Epithelial cell of prostate (primary cell): ENCODE measurements at regions not wholly inside any gene's neighbourhood (a gene's known extent, or its start where the extent isn't known, plus 50 kb on each side); places are given as distances from the start of the nearest gene placed in this dataset.

Source experiments
- DNase-seq: peaks from one replicate; pipeline ENCODE4 v3.0.0-alpha.2; 2011; ENCODE audit warnings: low read depth, low spot score
- H3K27ac ChIP-seq: fragments of 450-650 bp; 2 replicates; pipeline ENCODE4 v1.5.1; 2017; ENCODE audit warnings: mild to moderate bottlenecking

GRCh38 chr4:52266537-52267137 lies 215.5 kb downstream of the SPATA18 start:
- DNase-seq = no peak
- peak overlapping the region; percentile 46 for H3K27ac ChIP-seq

- H3K27ac ChIP-seq = no peak overlapping the region
- no peak for DNase-seq
Observed at GRCh38 chr4:52269761-52270160, 218.7 kb downstream of the SPATA18 start.

- no peak overlapping the region for H3K27ac ChIP-seq
- no peak for DNase-seq
Observed at GRCh38 chr4:52273885-52274284, 222.8 kb downstream of the SPATA18 start.

GRCh38 chr4:52288212-52288855 lies 237.2 kb downstream of the SPATA18 start:
- DNase-seq = no peak
- no peak overlapping the region for H3K27ac ChIP-seq

- DNase-seq = no peak
- H3K27ac ChIP-seq = no peak overlapping the region
Observed at GRCh38 chr4:52290466-52290865, 239.4 kb downstream of the SPATA18 start.

GRCh38 chr4:52292245-52292644 lies 241.1 kb downstream of the SPATA18 start:
- no peak overlapping the region for H3K27ac ChIP-seq
- DNase-seq = no peak

- DNase-seq = no peak
- H3K27ac ChIP-seq = no peak overlapping the region
Observed at GRCh38 chr4:52296341-52296740, 245.2 kb downstream of the SPATA18 start.

GRCh38 chr4:52298444-52298843 lies 247.3 kb downstream of the SPATA18 start:
- DNase-seq = no peak
- peak overlapping the region; percentile 63 for H3K27ac ChIP-seq

GRCh38 chr4:52299120-52299519 lies 248.0 kb downstream of the SPATA18 start:
- peak overlapping the region; percentile 63 for H3K27ac ChIP-seq
- no peak for DNase-seq

GRCh38 chr4:52311464-52312125 lies 260.5 kb downstream of the SPATA18 start:
- no peak overlapping the region for H3K27ac ChIP-seq
- DNase-seq = no peak

- H3K27ac ChIP-seq = no peak overlapping the region
- no peak for DNase-seq
Observed at GRCh38 chr4:52312722-52313121, 261.6 kb downstream of the SPATA18 start.

GRCh38 chr4:52317361-52317879 lies 266.3 kb downstream of the SPATA18 start:
- no peak for DNase-seq
- H3K27ac ChIP-seq = peak overlapping the region; percentile 87

- DNase-seq = peak; percentile 60
- H3K27ac ChIP-seq = peak overlapping the region; percentile 87
Observed at GRCh38 chr4:52317981-52318380, 266.9 kb downstream of the SPATA18 start.

GRCh38 chr4:52329894-52330293 lies 278.8 kb downstream of the SPATA18 start:
- H3K27ac ChIP-seq = no peak overlapping the region
- DNase-seq = no peak

- no peak for DNase-seq
- H3K27ac ChIP-seq = no peak overlapping the region
Observed at GRCh38 chr4:52343595-52343994, 292.5 kb downstream of the SPATA18 start.

GRCh38 chr4:52350926-52351325 lies 299.8 kb downstream of the SPATA18 start:
- no peak overlapping the region for H3K27ac ChIP-seq
- no peak for DNase-seq

GRCh38 chr4:52358366-52358765 lies 300.7 kb downstream of the USP46 start:
- H3K27ac ChIP-seq = no peak overlapping the region
- DNase-seq = no peak

- DNase-seq = no peak
Observed at GRCh38 chr4:52358883-52359321, 300.2 kb downstream of the USP46 start.

GRCh38 chr4:52366191-52366590 lies 292.9 kb downstream of the USP46 start:
- no peak overlapping the region for H3K27ac ChIP-seq
- no peak for DNase-seq

More at GRCh38 chr4:52358883-52359321, 300.2 kb downstream of the USP46 start:
- no peak overlapping the region for H3K27ac ChIP-seq

GRCh38 chr4:52366621-52367020 lies 292.5 kb downstream of the USP46 start:
- no peak overlapping the region for H3K27ac ChIP-seq

GRCh38 chr4:52367282-52367830 lies 291.7 kb downstream of the USP46 start:
- no peak overlapping the region for H3K27ac ChIP-seq
- no peak for DNase-seq

More at GRCh38 chr4:52366621-52367020, 292.5 kb downstream of the USP46 start:
- DNase-seq = no peak
